Fibroblast of villous mesenchyme (primary cell): ENCODE measurements at regions not wholly inside any gene's neighbourhood (a gene's known extent, or its start where the extent isn't known, plus 50 kb on each side); places are given as distances from the start of the nearest gene placed in this dataset.
"Not testable (repeated sequence)": the region's sequence is repeated elsewhere in the genome, so short reads cannot be mapped to it uniquely, and the experiment has no call there.

Experiments used
- DNase-seq: peaks from one replicate; pipeline ENCODE4 v3.0.0-alpha.2; 2010; ENCODE audit warnings: low read depth
- H3K4me3 ChIP-seq: 2 replicates; pipeline ENCODE4 v1.5.1; 2011; ENCODE audit warnings: low read depth, mild to moderate bottlenecking, low read length
- CTCF ChIP-seq: IDR thresholded peaks from 2 replicates; pipeline ENCODE4 v1.5.1; 2012; ENCODE audit warnings: low read depth, mild to moderate bottlenecking, low read length; ENCODE audit not compliant: insufficient read depth

- H3K4me3 ChIP-seq, result no peak overlapping the region
- DNase-seq, result no peak
- TF ChIP-seq CTCF, result no peak
Observed at GRCh38 chr15:20642054-20642767, 100.6 kb upstream of the GOLGA6L6 start.

- not testable (repeated sequence) for H3K4me3 ChIP-seq, DNase-seq
Observed at GRCh38 chr15:20640427-20640826, 98.8 kb upstream of the GOLGA6L6 start.

- not testable (repeated sequence) for H3K4me3 ChIP-seq, DNase-seq
Observed at GRCh38 chr15:20639224-20639623, 97.6 kb upstream of the GOLGA6L6 start.

GRCh38 chr15:20637499-20637898 lies 95.9 kb upstream of the GOLGA6L6 start:
- not testable (repeated sequence) for DNase-seq, H3K4me3 ChIP-seq

GRCh38 chr15:20629526-20629925 lies 87.9 kb upstream of the GOLGA6L6 start:
- not testable (repeated sequence) for H3K4me3 ChIP-seq, DNase-seq

GRCh38 chr15:20628538-20628937 lies 86.9 kb upstream of the GOLGA6L6 start:
- not testable (repeated sequence) for DNase-seq

GRCh38 chr15:20625469-20625868 lies 83.9 kb upstream of the GOLGA6L6 start:
- not testable (repeated sequence) for H3K4me3 ChIP-seq, DNase-seq

More at GRCh38 chr15:20628538-20628937, 86.9 kb upstream of the GOLGA6L6 start:
- not testable (repeated sequence) for H3K4me3 ChIP-seq

GRCh38 chr15:20624085-20624484 lies 82.5 kb upstream of the GOLGA6L6 start:
- DNase-seq, H3K4me3 ChIP-seq: not testable (repeated sequence)

- H3K4me3 ChIP-seq, DNase-seq: not testable (repeated sequence)
Observed at GRCh38 chr15:20622117-20622516, 80.5 kb upstream of the GOLGA6L6 start.

- not testable (repeated sequence) for H3K4me3 ChIP-seq, DNase-seq
Observed at GRCh38 chr15:20614549-20614948, 72.9 kb upstream of the GOLGA6L6 start.

- DNase-seq, H3K4me3 ChIP-seq: not testable (repeated sequence)
Observed at GRCh38 chr15:20612796-20613195, 71.2 kb upstream of the GOLGA6L6 start.

GRCh38 chr15:20612356-20612755 lies 70.8 kb upstream of the GOLGA6L6 start:
- H3K4me3 ChIP-seq, DNase-seq: not testable (repeated sequence)

GRCh38 chr15:20611667-20612290 lies 70.2 kb upstream of the GOLGA6L6 start:
- DNase-seq, H3K4me3 ChIP-seq: not testable (repeated sequence)

- not testable (repeated sequence) for H3K4me3 ChIP-seq, DNase-seq
Observed at GRCh38 chr15:20608179-20608578, 66.6 kb upstream of the GOLGA6L6 start.

GRCh38 chr15:20597245-20597644 lies 55.6 kb upstream of the GOLGA6L6 start:
- not testable (repeated sequence) for DNase-seq, H3K4me3 ChIP-seq

GRCh38 chr15:20594219-20594618 lies 52.6 kb upstream of the GOLGA6L6 start:
- not testable (repeated sequence) for DNase-seq, H3K4me3 ChIP-seq

- H3K4me3 ChIP-seq, DNase-seq: not testable (repeated sequence)
Observed at GRCh38 chr15:20591936-20592335, 50.3 kb upstream of the GOLGA6L6 start.
